H1 (cell line): ENCODE measurements at regions not wholly inside any gene's neighbourhood (a gene's known extent, or its start where the extent isn't known, plus 50 kb on each side); places are given as distances from the start of the nearest gene placed in this dataset.

ENCODE experiments used
- CTCF ChIA-PET: fragments of 300-600 bp; sonication (Branson Sonifier 250); formaldehyde crosslinking; loops from one replicate; lab custom pipeline; 2021; ENCODE audit not compliant: partially characterized antibody; lab: Charles Lee
- POLR2A ChIA-PET: fragments of 300-600 bp; sonication (Branson Sonifier 250); formaldehyde crosslinking; loops from one replicate; lab custom pipeline; 2021; ENCODE audit warnings: inconsistent platforms; ENCODE audit not compliant: partially characterized antibody; lab: Charles Lee
- DNase-seq, 2 experiments: peaks; one replicate each; pipeline versions ENCODE4 v3.0.0 to v3.0.0-alpha.2; 2010 to 2022; ENCODE audit warnings: low spot score in 2 of 2, low read depth in 1 of 2, mixed read lengths in 1 of 2
- FAIRE-seq: peaks from 2 replicates; lab custom pipeline; 2011; peaks lifted over from hg19 to GRCh38; lab: Jason Lieb, UNC
- H2AFZ ChIP-seq: 2 replicates; pipeline ENCODE4 v1.8.1; 2012; ENCODE audit warnings: low read length, inconsistent platforms
- H2AK5ac ChIP-seq: 2 replicates; pipeline ENCODE4 v1.6.1; 2013; ENCODE audit warnings: low read depth, low read length
- H2BK120ac ChIP-seq: replicated peaks from 2 replicates; pipeline ENCODE3; 2013; ENCODE audit warnings: low read depth, low read length, inconsistent platforms
- H2BK12ac ChIP-seq: 2 replicates; pipeline ENCODE4 v1.6.1; 2013; ENCODE audit warnings: low read depth, low read length
- H2BK15ac ChIP-seq: 2 replicates; pipeline ENCODE4 v1.6.1; 2013; ENCODE audit warnings: low read length
- H2BK20ac ChIP-seq: 2 replicates; pipeline ENCODE4 v1.6.1; 2013; ENCODE audit warnings: low read length
- H2BK5ac ChIP-seq: 2 replicates; pipeline ENCODE4 v1.6.1; 2013; ENCODE audit warnings: low read depth, low read length
- H3K14ac ChIP-seq: 2 replicates; pipeline ENCODE4 v1.6.1; 2013; ENCODE audit warnings: inconsistent platforms; ENCODE audit not compliant: insufficient read length
- H3K18ac ChIP-seq: 2 replicates; pipeline ENCODE4 v1.6.1; 2013; ENCODE audit warnings: low read length; ENCODE audit errors: extremely low read depth
- H3K23ac ChIP-seq: 2 replicates; pipeline ENCODE4 v1.6.1; 2013; ENCODE audit warnings: inconsistent platforms; ENCODE audit not compliant: insufficient read length
- H3K23me2 ChIP-seq: 2 replicates; pipeline ENCODE4 v1.6.1; 2013; ENCODE audit warnings: low read depth, low read length
- H3K27ac ChIP-seq: 2 replicates; pipeline ENCODE4 v1.6.1; 2011; ENCODE audit warnings: low read depth, low read length, inconsistent platforms
- H3K27me3 ChIP-seq, 4 experiments: replicated peaks in 1 of 4; 1 replicate in 1 of 4; 2 replicates in 3 of 4; pipeline versions ENCODE4 v1.6.1 to v1.8.1; 2011 to 2013; ENCODE audit warnings: low read length in 3 of 4, mild to moderate bottlenecking in 3 of 4, inconsistent platforms in 2 of 4, mixed read lengths in 2 of 4, moderate library complexity in 1 of 4; ENCODE audit not compliant: control insufficient read depth in 3 of 4, insufficient read depth in 3 of 4; ENCODE audit errors: extremely low read depth in 1 of 4
- H3K36me3 ChIP-seq, 4 experiments: 2 replicates each; pipeline versions ENCODE4 v1.6.1 to v1.8.1; 2011 to 2013; ENCODE audit warnings: mild to moderate bottlenecking in 4 of 4, low read length in 3 of 4, moderate library complexity in 2 of 4, control low read depth in 1 of 4, inconsistent platforms in 1 of 4; ENCODE audit not compliant: insufficient read depth in 4 of 4, control insufficient read depth in 2 of 4
- H3K4ac ChIP-seq: replicated peaks from 2 replicates; pipeline ENCODE3; 2013; ENCODE audit warnings: low read length, low read depth, mixed read lengths, inconsistent platforms; ENCODE audit not compliant: insufficient read length
- H3K4me1 ChIP-seq, 4 experiments: replicated peaks in 1 of 4; 1 replicate in 1 of 4; 2 replicates in 3 of 4; pipeline versions ENCODE4 v1.6.1 to v1.8.1; 2011 to 2013; ENCODE audit warnings: low read length in 3 of 4, inconsistent platforms in 2 of 4, mixed read lengths in 1 of 4; ENCODE audit not compliant: insufficient read depth in 4 of 4, control insufficient read depth in 3 of 4
- H3K4me2 ChIP-seq, 2 experiments: 2 replicates each; pipeline versions ENCODE4 v1.6.1 to v1.8.1; 2011 to 2013; ENCODE audit warnings: low read depth in 2 of 2, low read length in 2 of 2, control low read depth in 1 of 2, inconsistent platforms in 1 of 2, mild to moderate bottlenecking in 1 of 2; ENCODE audit not compliant: insufficient read depth in 1 of 2
- H3K4me3 ChIP-seq, 4 experiments: fragments of 200-600, 300-600 bp in 1 of 4; sonication (generic), shearing (Covaris generic), sonication (Bioruptor Twin) in 1 of 4; 2 replicates each; pipeline versions ENCODE4 v1.5.1 to v1.8.1; 2011 to 2016; ENCODE audit warnings: low read length in 4 of 4, low read depth in 3 of 4, control low read depth in 2 of 4, inconsistent platforms in 2 of 4, mild to moderate bottlenecking in 2 of 4, mixed read lengths in 1 of 4, moderate library complexity in 1 of 4; ENCODE audit not compliant: insufficient read depth in 2 of 4; ENCODE audit errors: extremely low read depth in 1 of 4
- H3K56ac ChIP-seq: replicated peaks from 2 replicates; pipeline ENCODE3; 2013; ENCODE audit warnings: low read depth, mild to moderate bottlenecking, mixed read lengths, low read length, inconsistent platforms; ENCODE audit not compliant: insufficient read length
- H3K79me1 ChIP-seq: 2 replicates; pipeline ENCODE4 v1.6.1; 2013; ENCODE audit warnings: low read depth, low read length, control low read depth
- H3K79me2 ChIP-seq, 2 experiments: 2 replicates each; pipeline versions ENCODE4 v1.6.1 to v1.8.1; 2012 to 2013; ENCODE audit warnings: low read length in 2 of 2, mild to moderate bottlenecking in 2 of 2, inconsistent platforms in 1 of 2; ENCODE audit not compliant: insufficient read depth in 2 of 2, control insufficient read depth in 1 of 2
- H3K9ac ChIP-seq, 4 experiments: replicated peaks in 1 of 4; 1 replicate in 1 of 4; 2 replicates in 3 of 4; pipeline versions ENCODE4 v1.6.1 to v1.8.1; 2011 to 2013; ENCODE audit warnings: low read depth in 3 of 4, low read length in 3 of 4, control low read depth in 2 of 4, mild to moderate bottlenecking in 2 of 4, moderate library complexity in 2 of 4, inconsistent platforms in 1 of 4; ENCODE audit errors: extremely low read depth in 1 of 4
- H3K9me3 ChIP-seq, 2 experiments: 2 replicates each; pipeline versions ENCODE4 v1.6.1 to v1.8.1; 2012 to 2013; ENCODE audit warnings: mild to moderate bottlenecking in 2 of 2, moderate library complexity in 2 of 2, control low read depth in 1 of 2, inconsistent platforms in 1 of 2, low read depth in 1 of 2, low read length in 1 of 2, mixed read lengths in 1 of 2; ENCODE audit not compliant: insufficient read depth in 2 of 2
- H4K20me1 ChIP-seq, 2 experiments: replicated peaks in 1 of 2; 2 replicates each; pipeline versions ENCODE3 to v1.8.1; 2011 to 2013; ENCODE audit warnings: inconsistent platforms in 2 of 2, low read length in 2 of 2, mild to moderate bottlenecking in 1 of 2; ENCODE audit not compliant: insufficient read depth in 2 of 2, control insufficient read depth in 1 of 2
- H4K5ac ChIP-seq: 2 replicates; pipeline ENCODE4 v1.6.1; 2013; ENCODE audit warnings: low read length, low read depth, mixed read lengths, inconsistent platforms; ENCODE audit not compliant: insufficient read length
- H4K8ac ChIP-seq: 2 replicates; pipeline ENCODE4 v1.8.0; 2013; ENCODE audit warnings: mild to moderate bottlenecking, moderate library complexity, low read length, inconsistent platforms; ENCODE audit not compliant: insufficient read depth; ENCODE audit errors: extremely low read depth
- H4K91ac ChIP-seq: replicated peaks from 2 replicates; pipeline ENCODE3; 2013; ENCODE audit warnings: low read length, mixed read lengths, inconsistent platforms; ENCODE audit not compliant: insufficient read length
- CBX5 ChIP-seq: fragments of 300-800, 300-1000 bp; sonication (generic); IDR thresholded peaks from 2 replicates; pipeline ENCODE4 v1.7.1; 2016; ENCODE audit warnings: antibody characterized with exemption, low read length, low read depth
- CREB1 ChIP-seq: IDR thresholded peaks from 2 replicates; pipeline ENCODE4 v1.6.1; 2012; ENCODE audit warnings: inconsistent platforms
- CTCF ChIP-seq, 3 experiments: IDR thresholded peaks; 1 replicate in 2 of 3; 2 replicates in 1 of 3; pipeline versions ENCODE4 v1.5.1 to v1.6.1; 2011; ENCODE audit warnings: low read length in 3 of 3, mild to moderate bottlenecking in 3 of 3, inconsistent platforms in 2 of 3, low read depth in 1 of 3, moderate library complexity in 1 of 3; ENCODE audit not compliant: insufficient read depth in 1 of 3; ENCODE audit errors: control extremely low read depth in 1 of 3
- MAX ChIP-seq: IDR thresholded peaks from 2 replicates; pipeline ENCODE4 v1.6.1; 2012; ENCODE audit warnings: inconsistent platforms
- POU5F1 ChIP-seq: IDR thresholded peaks from 2 replicates; pipeline ENCODE4 v1.6.1; 2011; ENCODE audit warnings: low read depth, mild to moderate bottlenecking, low read length, moderate library complexity
- RAD21 ChIP-seq, 2 experiments: IDR thresholded peaks in 1 of 2; conservative IDR thresholded peaks in 1 of 2; 2 replicates each; pipeline ENCODE4 v1.6.1; 2011; ENCODE audit warnings: low read depth in 2 of 2, low read length in 2 of 2, improper control_type of control experiment in 1 of 2, inconsistent platforms in 1 of 2, mild to moderate bottlenecking in 1 of 2, moderate library complexity in 1 of 2
- RFX5 ChIP-seq: IDR thresholded peaks from 2 replicates; pipeline ENCODE4 v1.6.1; 2011; ENCODE audit warnings: low read depth, low read length, improper control_type of control experiment, borderline replicate concordance
- TCF12 ChIP-seq: IDR thresholded peaks from 2 replicates; pipeline ENCODE4 v1.6.1; 2011; ENCODE audit warnings: low read depth, mild to moderate bottlenecking, low read length
- TEAD4 ChIP-seq: IDR thresholded peaks from 2 replicates; pipeline ENCODE4 v1.6.1; 2012; ENCODE audit warnings: low read depth, low read length, inconsistent platforms, mixed read lengths
- ZNF274 ChIP-seq: IDR thresholded peaks from 2 replicates; pipeline ENCODE4 v1.7.0; 2012; ENCODE audit warnings: low read length, borderline replicate concordance; ENCODE audit errors: extremely low read depth
- WGBS, 2 experiments: shearing (Covaris generic) in 1 of 2; methylation state at CpG; one replicate each; pipeline versions ENCODE4 v1.1.6 to v1.1.7; 2013 to 2015; ENCODE audit warnings: low lambda C conversion rate in 2 of 2, mixed read lengths in 2 of 2, inconsistent platforms in 1 of 2, low coverage in 1 of 2, missing lambda C conversion rate in 1 of 2; ENCODE audit not compliant: insufficient replicate concordance in 2 of 2, insufficient coverage in 1 of 2, insufficient read length in 1 of 2; ENCODE audit errors: extremely low coverage in 1 of 2, missing lambda C conversion rate in 1 of 2; 5-methylcytosine and 5-hydroxymethylcytosine counted together

GRCh38 chr9:109903515-109904138, 123.6 kb downstream of the PALM2AKAP2 start:
- no peaks in the 10 kb centered on the region for H3K9me3 ChIP-seq
- H2BK12ac ChIP-seq: no peak overlapping the region
- H2BK15ac ChIP-seq: 0 out of 2 replicates have a peak overlapping the region, but pooled peaks have one; percentile 88
- no peaks in the 10 kb centered on the region for H3K79me2 ChIP-seq
- H2BK120ac ChIP-seq: no peak overlapping the region
- H3K4ac ChIP-seq: no peak overlapping the region
- CTCF ChIA-PET: interaction anchor here (0.6 to 8.4 kb wide), 66 partner anchors 11 to 1581 kb away, joined by 3 to 127 read pairs (median 4); no protein-coding TSS in a partner anchor
- H2AK5ac ChIP-seq: no peak overlapping the region
- POLR2A ChIA-PET: interaction anchor here (0.5 to 0.6 kb wide), 2 partner anchors 75 to 141 kb away, joined by 3 to 6 read pairs; no protein-coding TSS in a partner anchor
- H2BK20ac ChIP-seq: no peak overlapping the region
- DNase-seq (peak; percentile 13 to 56), FAIRE-seq (peak; percentile 65)
- H4K91ac ChIP-seq: no peak overlapping the region
- H3K4me1 ChIP-seq: peaks cover 0 to 5% (median 0%) of the 10 kb centered on the region in 4 experiments; a peak in 2 of 7 replicates
- H3K18ac ChIP-seq: no peak overlapping the region
- no peak overlapping the region for H3K14ac ChIP-seq
- no peak overlapping the region for H3K27ac ChIP-seq
- no peak overlapping the region for H4K8ac ChIP-seq
- no peak overlapping the region for H3K56ac ChIP-seq
- no peaks in the 10 kb centered on the region for H4K20me1 ChIP-seq
- H3K23me2 ChIP-seq: no peaks in the 10 kb centered on the region
- H3K4me2 ChIP-seq: no peak overlapping the region
- H2BK5ac ChIP-seq: no peak overlapping the region
- H4K5ac ChIP-seq: no peak overlapping the region
- no peaks in the 10 kb centered on the region for H3K79me1 ChIP-seq
- no peak overlapping the region for H3K4me3 ChIP-seq
- H3K27me3 ChIP-seq: no peaks in the 10 kb centered on the region
- no peak overlapping the region for H2AFZ ChIP-seq
- H3K9ac ChIP-seq: no peak overlapping the region
- no peaks in the 10 kb centered on the region for H3K36me3 ChIP-seq
- 4% methylated on average over 2 of the region's 2 CpGs; no CpG with 5 or more reads in 1 of the 2 experiments for WGBS, 2 experiments
- no peak overlapping the region for H3K23ac ChIP-seq
- TF ChIP-seq TCF12 (no peak), RFX5 (peak; percentile 70; the same call in 1 of the 2 replicates), CBX5 (no peak), MAX (peak; percentile 53; the same call in 1 of the 2 replicates), TEAD4 (0 out of 2 replicates have a peak, but pooled peaks have one; percentile 37), RAD21 (IDR thresholded peaks at IDR 0.05 in 1 of 2, conservative IDR thresholded peaks at IDR 0.05 in 1 of 2; ENCODE audit: low read depth in 2 of 2, low read length in 2 of 2) (peak; percentile 96 to 98), CREB1 (no peak), CTCF (IDR thresholded peaks at IDR 0.05; ENCODE audit: control extremely low read depth in 1 of 3, insufficient read depth in 1 of 3, low read depth in 1 of 3, low read length in 3 of 3) (peak; percentile 54 to 88 (median 86)), POU5F1 (no peak), ZNF274 (no peak)
